ENCODE measurements at regions not wholly inside any gene's neighbourhood (a gene's known extent, or its start where the extent isn't known, plus 50 kb on each side); places are given as distances from the start of the nearest gene placed in this dataset.

DNA sequence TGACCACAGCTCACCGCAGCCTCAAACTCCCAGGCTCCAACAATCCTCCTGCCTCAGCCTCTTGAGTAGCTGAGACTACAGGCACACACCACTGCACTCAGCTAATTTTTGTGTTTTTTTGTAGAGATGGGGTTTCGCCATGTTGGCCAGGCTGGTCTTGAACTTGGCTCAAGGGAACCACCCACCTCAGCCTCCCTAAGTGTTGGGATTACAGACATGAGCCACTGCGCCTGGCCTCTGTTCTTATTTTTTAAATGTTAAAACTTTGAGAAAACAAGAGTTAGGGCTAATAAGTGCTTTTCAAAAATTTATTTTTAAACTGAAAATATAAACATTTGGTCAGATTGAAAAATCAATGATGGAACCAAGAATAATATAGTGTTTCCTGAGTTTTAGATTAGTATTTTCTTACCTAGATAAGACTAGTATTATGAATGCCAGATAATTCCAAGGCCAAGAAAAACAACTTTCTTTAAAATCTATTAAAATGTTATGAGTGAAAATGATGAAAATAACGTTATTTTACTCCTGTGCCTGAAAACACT is 66.2 kb upstream of the S1PR1 start:
- in situ Hi-C loops (cut with MboI; ENCODE audit: low sequenced_read_pairs in 4 of 4) (no loop called here), intact Hi-C loops (cut with DNase I; ENCODE audit: low total_unique reads) (no loop called here)
- no peaks in the 10 kb centered on the region for H3K27me3 ChIP-seq
- H3K36me3 ChIP-seq: no peaks in the 10 kb centered on the region
- TF ChIP-seq, protein P1, sequence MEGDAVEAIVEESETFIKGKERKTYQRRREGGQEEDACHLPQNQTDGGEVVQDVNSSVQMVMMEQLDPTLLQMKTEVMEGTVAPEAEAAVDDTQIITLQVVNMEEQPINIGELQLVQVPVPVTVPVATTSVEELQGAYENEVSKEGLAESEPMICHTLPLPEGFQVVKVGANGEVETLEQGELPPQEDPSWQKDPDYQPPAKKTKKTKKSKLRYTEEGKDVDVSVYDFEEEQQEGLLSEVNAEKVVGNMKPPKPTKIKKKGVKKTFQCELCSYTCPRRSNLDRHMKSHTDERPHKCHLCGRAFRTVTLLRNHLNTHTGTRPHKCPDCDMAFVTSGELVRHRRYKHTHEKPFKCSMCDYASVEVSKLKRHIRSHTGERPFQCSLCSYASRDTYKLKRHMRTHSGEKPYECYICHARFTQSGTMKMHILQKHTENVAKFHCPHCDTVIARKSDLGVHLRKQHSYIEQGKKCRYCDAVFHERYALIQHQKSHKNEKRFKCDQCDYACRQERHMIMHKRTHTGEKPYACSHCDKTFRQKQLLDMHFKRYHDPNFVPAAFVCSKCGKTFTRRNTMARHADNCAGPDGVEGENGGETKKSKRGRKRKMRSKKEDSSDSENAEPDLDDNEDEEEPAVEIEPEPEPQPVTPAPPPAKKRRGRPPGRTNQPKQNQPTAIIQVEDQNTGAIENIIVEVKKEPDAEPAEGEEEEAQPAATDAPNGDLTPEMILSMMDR (IDR thresholded peaks at IDR 0.05 in 4 of 5, conservative IDR thresholded peaks at IDR 0.05 in 1 of 5): no peak
- TF ChIP-seq POLR2A (IDR thresholded peaks at IDR 0.05): no peak
- no peak overlapping the region for H3K4me3 ChIP-seq
- H3K4me1 ChIP-seq: no peaks in the 10 kb centered on the region
- no peak overlapping the region for H3K27ac ChIP-seq
- no peak for ATAC-seq
- no peaks in the 10 kb centered on the region for H3K9me3 ChIP-seq
- DNase-seq: no peak

DNA sequence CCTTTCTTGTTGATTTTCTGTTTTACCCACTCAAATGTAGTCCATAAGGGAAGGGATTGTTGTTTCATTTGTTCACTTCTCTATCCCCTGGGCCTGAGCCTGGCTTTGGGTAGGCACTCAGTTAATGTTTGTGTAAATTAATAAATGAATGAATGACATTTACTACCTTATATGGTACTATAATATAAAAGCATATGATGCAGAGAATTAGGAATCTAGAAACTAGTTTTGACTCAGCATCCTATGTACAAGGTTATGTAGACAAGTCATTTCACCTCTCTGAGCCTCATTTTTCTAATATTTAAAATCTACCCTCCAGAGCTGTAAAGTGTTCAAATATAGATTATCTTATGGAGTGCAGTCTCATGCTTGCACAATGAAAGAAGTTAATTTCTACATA is 68.9 kb upstream of the S1PR1 start:
- no peak for ATAC-seq
- no peaks in the 10 kb centered on the region for H3K9me3 ChIP-seq
- no peak overlapping the region for H3K27ac ChIP-seq
- TF ChIP-seq, protein P1 (IDR thresholded peaks at IDR 0.05 in 4 of 5, conservative IDR thresholded peaks at IDR 0.05 in 1 of 5): no peak
- no peak for TF ChIP-seq POLR2A (IDR thresholded peaks at IDR 0.05)
- no peaks in the 10 kb centered on the region for H3K4me1 ChIP-seq
- H3K36me3 ChIP-seq: no peaks in the 10 kb centered on the region
- no peaks in the 10 kb centered on the region for H3K27me3 ChIP-seq
- intact Hi-C loops (cut with DNase I; ENCODE audit: low total_unique reads) (loop anchor here (10.0 kb wide), 1 partner anchor 67 kb away; the partner anchor contains the start of gene S1PR1), in situ Hi-C loops (cut with MboI; ENCODE audit: low sequenced_read_pairs in 4 of 4) (no loop called here)
- no peak for DNase-seq
- H3K4me3 ChIP-seq: no peak overlapping the region

DNA sequence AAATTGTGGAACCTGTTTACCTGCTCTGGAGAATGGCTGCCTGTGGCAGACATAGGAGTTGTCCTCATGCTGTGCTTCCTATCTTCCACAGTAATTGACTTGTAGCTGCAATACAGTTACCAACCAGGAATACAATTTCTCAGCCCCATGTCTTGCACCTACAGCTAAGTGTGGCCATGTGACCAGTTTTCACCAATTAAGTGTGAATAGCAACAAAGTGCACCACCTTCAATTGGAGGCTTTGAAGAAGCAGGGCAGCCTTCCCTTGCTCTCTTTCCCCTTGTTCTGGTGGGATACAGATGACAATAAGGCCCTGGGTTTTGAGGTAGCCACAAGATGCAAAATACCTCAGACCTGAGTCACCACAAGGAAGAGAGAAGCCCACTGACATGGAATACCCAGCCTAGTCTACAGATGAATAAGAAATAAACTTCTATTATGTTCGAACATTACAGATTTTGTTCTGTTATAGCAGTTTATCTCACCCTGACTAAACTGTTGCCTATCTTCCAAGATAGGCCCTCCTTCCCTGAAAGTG is 70.2 kb upstream of the S1PR1 start:
- Histone ChIP-seq H3K27me3 (no peaks in the 10 kb centered on the region), H3K4me3 (no peak overlapping the region), H3K9me3 (no peaks in the 10 kb centered on the region), H3K27ac (no peak overlapping the region), H3K36me3 (no peaks in the 10 kb centered on the region), H3K4me1 (no peaks in the 10 kb centered on the region)
- intact Hi-C loops (cut with DNase I; ENCODE audit: low total_unique reads) (loop anchor here (10.0 kb wide), 1 partner anchor 68 kb away; the partner anchor contains the start of gene S1PR1), in situ Hi-C loops (cut with MboI; ENCODE audit: low sequenced_read_pairs in 4 of 4) (no loop called here)
- DNase-seq (no peak), ATAC-seq (no peak)
- no peak for TF ChIP-seq POLR2A (IDR thresholded peaks at IDR 0.05)
- TF ChIP-seq, protein P1 (IDR thresholded peaks at IDR 0.05 in 4 of 5, conservative IDR thresholded peaks at IDR 0.05 in 1 of 5): no peak

DNA sequence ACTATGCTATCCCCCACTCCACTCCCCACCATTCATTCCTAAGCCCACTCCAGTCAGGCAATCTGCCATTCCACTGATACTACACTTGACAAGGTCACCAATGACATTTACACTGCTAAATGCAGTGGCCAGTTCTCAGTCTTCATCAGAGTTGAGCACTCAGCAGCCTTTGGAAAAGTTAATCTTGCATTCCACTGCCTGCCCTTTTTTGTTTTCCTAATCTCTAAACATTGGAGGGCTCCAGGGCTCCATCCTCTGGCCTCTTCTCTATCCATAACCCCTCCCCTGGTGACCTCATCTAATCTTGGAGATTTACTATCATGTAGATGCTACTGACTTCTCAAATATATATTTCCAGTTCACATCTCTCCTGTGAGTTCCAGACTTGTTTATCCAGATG is 70.9 kb upstream of the S1PR1 start:
- TF ChIP-seq, protein P1 (IDR thresholded peaks at IDR 0.05 in 4 of 5, conservative IDR thresholded peaks at IDR 0.05 in 1 of 5): no peak
- TF ChIP-seq POLR2A (IDR thresholded peaks at IDR 0.05): no peak
- Histone ChIP-seq H3K27me3 (no peaks in the 10 kb centered on the region), H3K27ac (no peak overlapping the region), H3K9me3 (no peaks in the 10 kb centered on the region), H3K4me1 (no peaks in the 10 kb centered on the region), H3K4me3 (no peak overlapping the region), H3K36me3 (no peaks in the 10 kb centered on the region)
- intact Hi-C loops (cut with DNase I; ENCODE audit: low total_unique reads) (loop anchor here (10.0 kb wide), 1 partner anchor 69 kb away; the partner anchor contains the start of gene S1PR1), in situ Hi-C loops (cut with MboI; ENCODE audit: low sequenced_read_pairs in 4 of 4) (no loop called here)
- no peak for ATAC-seq
- no peak for DNase-seq
